IPS-NIHi11 (cell line): ENCODE measurements at regions not wholly inside any gene's neighbourhood (a gene's known extent, or its start where the extent isn't known, plus 50 kb on each side); places are given as distances from the start of the nearest gene placed in this dataset.

Source experiments
- DNase-seq: peaks from one replicate; pipeline ENCODE4 v3.0.0; 2012; ENCODE audit warnings: mixed read lengths, low spot score

DNA sequence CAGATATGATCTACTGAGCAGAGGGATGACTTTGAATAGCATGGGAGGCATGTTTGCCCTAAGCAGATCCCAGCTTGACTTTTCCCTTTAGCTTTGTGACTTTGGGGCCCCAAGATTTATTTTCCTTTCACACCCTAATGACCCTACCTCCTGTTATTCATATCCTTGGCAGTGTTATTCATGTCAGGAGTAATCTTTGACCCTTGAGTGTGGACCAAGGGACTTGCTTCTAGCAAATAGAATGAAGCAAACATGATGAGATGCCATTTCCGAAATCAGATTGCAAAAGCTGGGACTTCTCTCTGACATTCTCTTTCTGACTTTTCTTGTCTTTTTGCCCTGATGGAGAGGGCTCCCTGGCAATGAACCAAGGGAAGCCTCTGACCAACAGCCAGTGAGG lies 415.4 kb upstream of the PROK2 start:
- no peak for DNase-seq

DNA sequence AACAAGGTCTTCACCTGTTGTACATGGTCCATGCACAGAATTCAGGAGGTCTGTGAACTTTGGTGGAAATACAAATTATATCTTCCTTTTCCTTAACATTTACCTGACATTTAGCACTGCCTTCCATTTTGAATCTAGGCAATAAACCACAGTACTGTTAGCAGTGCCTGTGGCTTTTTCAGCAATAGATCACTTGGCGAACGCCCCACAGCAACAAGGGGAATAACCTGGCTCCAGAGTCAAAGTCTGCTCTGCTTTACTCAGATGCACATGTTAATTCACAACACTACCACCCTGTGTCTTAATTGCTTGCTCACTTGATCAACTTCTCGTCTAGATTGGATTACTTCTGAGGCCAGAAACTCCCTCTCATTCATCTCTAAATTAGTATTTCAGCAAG lies 414.6 kb upstream of the PROK2 start:
- no peak for DNase-seq

GRCh38 chr3:72196377-72196929 lies 411.5 kb upstream of the PROK2 start:
- no peak for DNase-seq

GRCh38 chr3:72195895-72196294 lies 410.9 kb upstream of the PROK2 start:
- no peak for DNase-seq

- DNase-seq, result no peak
Measured at GRCh38 chr3:72194458-72194857, 409.5 kb upstream of the PROK2 start.

DNA sequence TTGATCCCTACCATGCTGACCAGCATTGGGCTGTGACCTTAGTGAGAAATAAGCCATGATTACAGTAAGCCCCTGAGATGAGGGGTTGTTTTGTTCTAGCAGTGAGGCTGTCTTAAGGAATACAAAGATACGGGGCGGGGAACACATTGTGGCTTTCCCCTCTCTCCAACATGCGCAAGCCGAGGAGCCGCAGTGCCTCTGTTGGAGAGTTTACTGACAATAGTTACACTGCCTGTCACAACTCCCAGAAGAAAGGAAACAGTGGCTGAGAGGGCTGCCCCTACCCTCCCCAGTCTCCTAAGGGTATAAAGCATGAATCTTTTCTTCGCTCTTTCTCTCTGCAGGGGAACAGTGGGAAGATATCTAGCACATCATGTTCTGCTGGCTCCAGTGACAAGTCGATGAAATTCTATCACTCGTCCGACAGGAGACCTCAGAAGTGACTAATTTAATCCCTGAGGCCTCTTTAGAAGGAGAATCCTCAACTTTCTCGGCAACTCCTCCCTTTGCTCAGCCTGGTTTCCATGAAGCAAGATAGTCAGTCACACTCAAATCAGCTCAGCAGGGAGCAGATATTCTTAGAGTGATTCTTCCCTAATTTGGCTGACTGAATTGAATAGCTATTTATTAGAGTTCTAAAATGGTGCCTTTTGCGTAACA lies 409.0 kb upstream of the PROK2 start:
- no peak for DNase-seq

GRCh38 chr3:72192572-72192971 lies 407.6 kb upstream of the PROK2 start:
- DNase-seq, result no peak

DNA sequence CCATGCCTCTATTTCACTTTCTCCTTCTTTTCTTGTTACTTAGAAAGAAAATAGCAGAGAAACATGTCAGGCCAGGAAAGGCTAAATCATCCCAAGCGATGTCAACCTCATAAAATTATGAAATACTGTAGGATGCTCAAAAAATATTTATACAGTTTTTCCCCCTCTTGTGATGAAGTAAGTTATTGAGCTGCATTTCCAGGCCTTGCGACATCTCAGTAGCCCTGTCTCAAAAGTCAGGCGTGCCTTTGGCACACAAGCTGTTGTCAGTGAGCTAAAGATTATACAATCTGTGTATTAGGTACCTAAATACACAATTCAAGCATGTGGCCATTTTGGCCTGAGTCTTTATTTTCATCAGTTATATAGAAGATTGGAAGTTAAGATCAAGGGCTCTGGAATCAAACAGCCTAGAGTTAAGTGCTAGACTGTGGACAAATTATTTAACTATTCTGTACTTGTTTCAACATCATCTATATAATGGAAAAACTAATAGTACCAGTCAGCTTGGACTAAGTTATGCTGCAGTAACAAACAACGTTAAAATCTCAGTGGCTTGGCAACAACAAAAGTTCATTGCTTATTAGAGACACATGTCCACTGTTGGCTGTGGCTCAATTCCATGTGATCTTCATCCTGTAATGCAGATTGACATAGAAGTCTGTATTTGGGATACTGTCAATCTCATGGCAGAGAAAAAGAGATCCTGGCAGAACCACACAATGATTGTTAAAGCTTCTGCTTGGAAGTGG lies 406.4 kb upstream of the PROK2 start:
- no peak for DNase-seq

DNA sequence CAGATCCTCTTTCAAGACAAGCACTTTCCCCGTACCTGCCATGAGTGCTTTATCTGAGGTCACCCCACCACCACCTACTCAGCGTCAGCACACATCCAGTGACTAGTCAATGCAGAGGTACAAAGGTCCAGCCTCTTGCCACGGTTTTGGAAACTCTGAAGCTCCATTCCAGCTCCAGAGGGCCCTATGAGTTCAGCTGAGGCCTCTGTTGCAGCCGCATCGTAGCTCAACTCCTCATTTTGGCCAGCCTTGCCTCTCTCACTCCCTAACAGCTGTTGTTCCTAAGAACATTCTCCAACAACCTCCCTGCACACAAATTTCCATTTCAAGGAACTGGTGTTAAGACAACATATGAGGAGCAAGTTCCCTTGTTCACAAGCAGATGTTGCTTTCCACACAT lies 405.1 kb upstream of the PROK2 start:
- DNase-seq, result no peak

DNA sequence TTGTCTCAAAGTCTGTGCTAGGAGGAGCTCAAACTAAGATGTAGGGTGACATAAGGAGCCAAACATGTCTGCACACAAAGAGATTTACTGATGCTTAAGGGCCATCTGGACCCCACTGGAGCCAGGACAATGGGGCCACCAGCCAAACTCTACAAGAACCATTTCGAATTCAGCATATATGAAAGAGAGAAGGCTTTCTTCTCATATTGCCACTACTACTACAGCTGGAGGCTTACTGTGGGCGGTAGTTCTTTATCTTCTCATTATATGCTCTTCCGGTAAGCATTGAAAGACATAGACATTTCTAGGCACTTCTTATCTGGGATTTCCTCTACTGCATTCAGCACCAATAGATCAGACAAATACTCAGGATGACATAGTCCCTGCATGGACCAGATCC lies 404.4 kb upstream of the PROK2 start:
- no peak for DNase-seq

GRCh38 chr3:72188536-72188935 lies 403.6 kb upstream of the PROK2 start:
- no peak for DNase-seq

GRCh38 chr3:72187131-72187530 lies 402.2 kb upstream of the PROK2 start:
- DNase-seq, result no peak

GRCh38 chr3:72186400-72186855 lies 401.5 kb upstream of the PROK2 start:
- no peak for DNase-seq

- no peak for DNase-seq
Measured at GRCh38 chr3:72185549-72186399, 400.8 kb upstream of the PROK2 start.

GRCh38 chr3:72183489-72183888 lies 398.5 kb upstream of the PROK2 start:
- no peak for DNase-seq

DNA sequence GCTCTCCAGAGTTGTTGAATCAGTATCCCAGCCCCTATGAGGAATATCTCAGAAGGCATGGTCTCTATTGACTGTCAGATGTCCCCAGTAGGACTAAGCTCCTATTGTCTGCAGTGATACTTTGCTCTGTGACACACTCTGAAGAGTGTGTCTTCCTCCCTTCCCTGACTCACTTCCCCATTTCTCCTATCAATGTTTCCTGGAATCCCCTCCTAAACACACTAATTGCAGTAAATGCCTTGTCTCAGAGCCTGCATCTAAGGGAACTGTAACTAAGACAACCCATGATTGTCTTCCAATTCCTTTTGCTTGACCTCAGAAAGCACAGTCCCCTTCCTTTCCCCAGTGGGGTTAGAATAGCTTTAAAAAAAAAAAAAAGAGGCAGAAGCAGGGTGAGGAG lies 397.3 kb upstream of the PROK2 start:
- no peak for DNase-seq

- no peak for DNase-seq
Measured at GRCh38 chr3:72181251-72181650, 396.3 kb upstream of the PROK2 start.

DNA sequence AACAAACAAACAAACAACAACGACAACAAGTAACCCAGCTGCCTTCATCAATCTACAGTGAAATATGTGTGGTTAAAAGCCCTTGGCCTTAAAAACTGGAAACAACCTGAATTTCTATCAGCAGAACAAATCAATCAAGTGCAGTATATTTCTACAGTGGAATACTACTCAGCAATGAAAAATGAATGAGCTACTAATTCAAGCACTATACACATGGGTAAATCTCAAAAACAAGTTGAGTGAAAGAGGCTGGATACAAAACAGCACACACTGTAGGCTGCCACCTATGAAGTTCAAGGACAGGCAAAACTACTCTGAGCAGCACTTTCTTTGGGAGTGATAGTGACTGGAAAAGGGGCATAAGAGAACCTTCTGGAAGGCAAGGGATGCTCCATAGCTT lies 395.5 kb upstream of the PROK2 start:
- no peak for DNase-seq

GRCh38 chr3:72179107-72179464 lies 394.1 kb upstream of the PROK2 start:
- DNase-seq, result no peak

DNA sequence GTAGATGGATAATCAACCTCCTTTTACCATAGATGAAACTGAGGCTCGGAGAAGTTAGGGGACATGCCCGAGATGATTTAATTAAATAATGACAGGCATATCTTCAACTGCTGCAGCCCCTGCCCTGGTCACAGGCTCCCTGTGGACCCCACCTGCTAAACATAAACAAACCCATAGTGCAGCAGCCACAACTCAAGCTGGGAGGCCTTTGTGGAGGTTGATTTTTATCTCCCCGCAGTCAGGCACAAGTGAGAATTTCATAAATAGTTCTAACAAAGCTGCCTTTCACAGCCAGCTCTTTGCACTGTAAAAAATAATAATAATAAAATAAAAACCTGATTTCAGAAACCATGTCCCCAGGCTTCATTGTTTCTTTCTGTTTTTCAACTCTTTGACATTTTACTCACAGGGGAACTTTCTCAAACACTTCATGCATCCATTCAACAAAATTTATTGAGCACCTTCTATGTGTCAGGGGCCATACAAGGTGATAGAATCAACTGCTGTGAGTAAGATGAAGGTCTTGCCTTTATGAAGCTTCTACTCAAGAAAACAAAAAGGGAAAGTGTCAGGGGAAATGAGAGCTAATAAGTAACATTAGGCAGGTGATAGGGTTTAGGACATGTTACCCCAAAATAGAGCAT lies 393.6 kb upstream of the PROK2 start:
- DNase-seq, result no peak

GRCh38 chr3:72177075-72178050 lies 392.4 kb upstream of the PROK2 start:
- no peak for DNase-seq
